ENCODE measurements at regions not wholly inside any gene's neighbourhood (a gene's known extent, or its start where the extent isn't known, plus 50 kb on each side); places are given as distances from the start of the nearest gene placed in this dataset.

- H3K27ac ChIP-seq, result no peak overlapping the region
- in situ Hi-C loops (cut with HindIII; ENCODE audit: low pct_ligation_motif_present, low sequenced_read_pairs), result no loop called here
- no peak for DNase-seq
- no peak overlapping the region for H3K4me3 ChIP-seq (ENCODE audit: low read depth, low read length)
- H3K36me3 ChIP-seq (replicated peaks), result no peaks in the 10 kb centered on the region
- no peak for TF ChIP-seq CTCF (IDR thresholded peaks at IDR 0.05; ENCODE audit: low read depth, low read length, missing control alignments)
- H3K27me3 ChIP-seq (replicated peaks), result no peaks in the 10 kb centered on the region
Observed at GRCh38 chr1:118340928-118341910, 156.2 kb upstream of the SPAG17 start.

DNA sequence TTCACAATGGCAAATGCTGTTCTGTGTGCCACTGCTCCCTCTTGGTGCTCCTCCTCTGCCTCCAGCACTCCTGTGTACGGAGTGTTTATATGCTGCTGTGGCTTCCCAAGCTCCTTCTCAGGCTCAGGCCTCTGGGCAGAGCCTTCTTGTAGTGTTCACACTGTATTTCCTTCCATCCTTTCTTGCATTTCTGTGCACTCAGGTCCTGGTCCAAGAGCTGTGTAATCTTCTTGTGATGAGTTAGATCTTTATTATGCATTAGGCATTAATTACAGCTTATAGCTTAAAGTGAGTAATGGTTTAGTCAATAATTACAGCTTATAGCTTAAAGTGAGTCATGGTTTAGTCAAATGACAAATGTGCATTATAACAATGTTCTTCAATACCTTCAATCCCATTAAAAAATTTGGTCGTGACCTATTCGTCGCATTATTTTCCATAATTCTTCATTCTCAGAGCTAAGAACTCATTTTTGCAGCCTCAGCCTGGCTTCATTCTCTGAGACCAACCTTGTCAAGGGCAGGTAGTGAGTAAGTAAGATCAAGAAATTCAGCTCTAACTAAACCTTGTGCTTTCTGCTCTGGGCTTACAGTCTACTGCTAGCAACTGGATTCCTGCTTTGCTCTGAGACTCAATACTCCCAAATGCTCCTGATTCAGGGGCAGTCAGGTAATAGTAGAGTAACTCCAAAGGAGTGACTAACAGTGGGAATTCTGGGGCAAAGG, 154.5 kb upstream of the SPAG17 start:
- no peak for DNase-seq
- no peaks in the 10 kb centered on the region for H3K27me3 ChIP-seq (replicated peaks)
- H3K4me3 ChIP-seq (ENCODE audit: low read depth, low read length), result no peak overlapping the region
- TF ChIP-seq CTCF (IDR thresholded peaks at IDR 0.05; ENCODE audit: low read depth, low read length, missing control alignments), result no peak
- H3K36me3 ChIP-seq (replicated peaks), result no peaks in the 10 kb centered on the region
- in situ Hi-C loops (cut with HindIII; ENCODE audit: low pct_ligation_motif_present, low sequenced_read_pairs), result no loop called here
- no peak overlapping the region for H3K27ac ChIP-seq

GRCh38 chr1:118338936-118339335, 153.9 kb upstream of the SPAG17 start:
- Histone ChIP-seq H3K27me3 (replicated peaks) (no peaks in the 10 kb centered on the region), H3K36me3 (replicated peaks) (no peaks in the 10 kb centered on the region), H3K4me3 (ENCODE audit: low read depth, low read length) (no peak overlapping the region), H3K27ac (no peak overlapping the region)
- no peak for DNase-seq
- in situ Hi-C loops (cut with HindIII; ENCODE audit: low pct_ligation_motif_present, low sequenced_read_pairs), result no loop called here
- TF ChIP-seq CTCF (IDR thresholded peaks at IDR 0.05; ENCODE audit: low read depth, low read length, missing control alignments), result no peak

- Histone ChIP-seq H3K4me3 (ENCODE audit: low read depth, low read length) (no peak overlapping the region), H3K36me3 (replicated peaks) (no peaks in the 10 kb centered on the region), H3K27ac (no peak overlapping the region), H3K27me3 (replicated peaks) (no peaks in the 10 kb centered on the region)
- in situ Hi-C loops (cut with HindIII; ENCODE audit: low pct_ligation_motif_present, low sequenced_read_pairs), result no loop called here
- TF ChIP-seq CTCF (IDR thresholded peaks at IDR 0.05; ENCODE audit: low read depth, low read length, missing control alignments), result no peak
- no peak for DNase-seq
Observed at GRCh38 chr1:118337346-118337745, 152.3 kb upstream of the SPAG17 start.

- Histone ChIP-seq H3K27ac (no peak overlapping the region), H3K27me3 (replicated peaks) (no peaks in the 10 kb centered on the region), H3K4me3 (ENCODE audit: low read depth, low read length) (no peak overlapping the region), H3K36me3 (replicated peaks) (no peaks in the 10 kb centered on the region)
- in situ Hi-C loops (cut with HindIII; ENCODE audit: low pct_ligation_motif_present, low sequenced_read_pairs), result no loop called here
- TF ChIP-seq CTCF (IDR thresholded peaks at IDR 0.05; ENCODE audit: low read depth, low read length, missing control alignments), result no peak
- DNase-seq, result peak; percentile 20
Observed at GRCh38 chr1:118335331-118335732, 150.3 kb upstream of the SPAG17 start.
